HCT116 (cell line): ENCODE measurements at regions not wholly inside any gene's neighbourhood (a gene's known extent, or its start where the extent isn't known, plus 50 kb on each side); places are given as distances from the start of the nearest gene placed in this dataset.

Source experiments
- ATAC-seq: fragments of 200-7000 bp; cut with Tn5 transposase; 2 replicates; pipeline ENCODE4 v1.9.1; 2020; ENCODE audit warnings: mild to moderate bottlenecking, moderate library complexity
- BruUV-seq: library from RNA; stranded (reverse); fragments of 400-500 nt; replicated peaks from 2 replicates; lab custom pipeline; 2021; lab: Mats Ljungman, UMichigan
- CTCF ChIA-PET: fragments of 300-600 bp; sonication (Branson Sonifier 250); formaldehyde crosslinking; loops from one replicate; lab custom pipeline; 2021; ENCODE audit warnings: antibody characterized with exemption; lab: Charles Lee
- POLR2A ChIA-PET: fragments of 300-600, 350-600 bp; sonication (Branson Sonifier 250); formaldehyde crosslinking; loops from one replicate; lab custom pipeline; 2021; ENCODE audit warnings: antibody characterized with exemption; lab: Charles Lee
- RAD21 ChIA-PET, 2 experiments: fragments of 300-600 bp; sonication (Branson Sonifier 250); formaldehyde crosslinking; loops; one replicate each; lab custom pipeline; 2023; ENCODE audit warnings: low total read pairs in 2 of 2; ENCODE audit not compliant: uncharacterized antibody in 2 of 2, unreplicated experiment in 2 of 2, low non-redundant PET in 1 of 2; lab: Charles Lee
- DNase-seq: peaks from one replicate; pipeline ENCODE4 v3.0.0-alpha.2; 2010; ENCODE audit warnings: low read depth, low spot score
- H2AFZ ChIP-seq: fragments of 200-600 bp; shearing (Covaris generic), sonication (generic); 2 replicates; pipeline ENCODE4 v1.6.1; 2017; ENCODE audit warnings: low read depth, mixed run types, mixed read lengths, antibody characterized with exemption, low read length; ENCODE audit not compliant: poor library complexity, severe bottlenecking
- H3K27ac ChIP-seq: 2 replicates; pipeline ENCODE4 v1.5.1; 2012; ENCODE audit warnings: low read depth, low read length
- H3K27me3 ChIP-seq: fragments of 200-600 bp; sonication (generic); 2 replicates; pipeline ENCODE4 v1.6.1; 2016; ENCODE audit warnings: mixed run types, low read length, mixed read lengths; ENCODE audit not compliant: insufficient read depth
- H3K36me3 ChIP-seq, 2 experiments: fragments of 200-500 bp in 1 of 2; fragments of 200-600 bp in 1 of 2; sonication (Bioruptor generic) in 1 of 2; sonication (generic) in 1 of 2; 2 replicates each; pipeline versions ENCODE4 v1.5.1 to v1.6.1; 2014 to 2016; ENCODE audit warnings: low read length in 2 of 2, inconsistent platforms in 1 of 2, mixed read lengths in 1 of 2, mixed run types in 1 of 2; ENCODE audit not compliant: insufficient read depth in 2 of 2, control insufficient read depth in 1 of 2
- H3K4me1 ChIP-seq, 2 experiments: fragments of 200-600 bp in 1 of 2; sonication (generic) in 1 of 2; 2 replicates each; pipeline versions ENCODE4 v1.5.1 to v1.6.1; 2012 to 2017; ENCODE audit warnings: low read length in 2 of 2, inconsistent platforms in 1 of 2, mild to moderate bottlenecking in 1 of 2, mixed read lengths in 1 of 2, mixed run types in 1 of 2, moderate library complexity in 1 of 2; ENCODE audit not compliant: insufficient read depth in 2 of 2, control insufficient read depth in 1 of 2
- H3K4me2 ChIP-seq: fragments of 200-600 bp; sonication (generic); 2 replicates; pipeline ENCODE4 v1.6.1; 2017; ENCODE audit warnings: mixed run types, low read length, mixed read lengths
- H3K4me3 ChIP-seq, 2 experiments: fragments of 200-600 bp in 1 of 2; sonication (generic) in 1 of 2; replicated peaks in 1 of 2; 2 replicates each; pipeline ENCODE4 v1.5.1; 2011 to 2016; ENCODE audit warnings: low read length in 2 of 2, control low read depth in 1 of 2, low read depth in 1 of 2, mild to moderate bottlenecking in 1 of 2, mixed read lengths in 1 of 2, mixed run types in 1 of 2
- H3K79me2 ChIP-seq: fragments of 200-600 bp; sonication (generic); 2 replicates; pipeline ENCODE4 v1.6.1; 2017; ENCODE audit warnings: mild to moderate bottlenecking, mixed run types, low read length, moderate library complexity, mixed read lengths; ENCODE audit not compliant: insufficient read depth
- H3K9ac ChIP-seq: fragments of 200-600 bp; sonication (generic); 2 replicates; pipeline ENCODE4 v1.6.1; 2016; ENCODE audit warnings: low read length, mixed read lengths
- H3K9me2 ChIP-seq: fragments of 200-600 bp; sonication (generic), shearing (Covaris generic); 2 replicates; pipeline ENCODE4 v1.6.1; 2017; ENCODE audit warnings: mixed run types, mild to moderate bottlenecking, moderate library complexity; ENCODE audit not compliant: insufficient read depth
- H3K9me3 ChIP-seq, 2 experiments: fragments of 200-500 bp in 1 of 2; fragments of 200-600 bp in 1 of 2; sonication (Bioruptor generic) in 1 of 2; sonication (generic) in 1 of 2; 2 replicates each; pipeline ENCODE4 v1.6.1; 2014 to 2017; ENCODE audit warnings: low read length in 2 of 2, mixed read lengths in 2 of 2, inconsistent platforms in 1 of 2, low read depth in 1 of 2, mild to moderate bottlenecking in 1 of 2, mixed run types in 1 of 2, moderate library complexity in 1 of 2; ENCODE audit not compliant: control insufficient read depth in 1 of 2, insufficient read depth in 1 of 2
- H4K20me1 ChIP-seq: fragments of 200-600 bp; sonication (generic), shearing (Covaris generic); 2 replicates; pipeline ENCODE4 v1.6.1; 2017; ENCODE audit warnings: mixed run types, mild to moderate bottlenecking, moderate library complexity; ENCODE audit not compliant: insufficient read depth
- CBX3 ChIP-seq: IDR thresholded peaks from 2 replicates; pipeline ENCODE4 v1.6.1; 2012; ENCODE audit warnings: low read depth
- CEBPB ChIP-seq: IDR thresholded peaks from 2 replicates; pipeline ENCODE4 v1.6.1; 2012; ENCODE audit warnings: low read depth
- CTCF ChIP-seq, 3 experiments: fragments of 200-600 bp in 1 of 3; sonication (generic) in 1 of 3; IDR thresholded peaks in 2 of 3; conservative IDR thresholded peaks in 1 of 3; 2 replicates each; pipeline ENCODE4 v1.5.1; 2012 to 2017; ENCODE audit warnings: low read depth in 2 of 3, low read length in 2 of 3, antibody characterized with exemption in 1 of 3, borderline replicate concordance in 1 of 3, control low read depth in 1 of 3, mild to moderate bottlenecking in 1 of 3, mixed read lengths in 1 of 3, mixed run types in 1 of 3, moderate library complexity in 1 of 3; ENCODE audit not compliant: insufficient read depth in 1 of 3
- ELF1 ChIP-seq: IDR thresholded peaks from 2 replicates; pipeline ENCODE4 v1.6.1; 2012; ENCODE audit warnings: low read depth, borderline replicate concordance
- EZH2 ChIP-seq: fragments of 200-600 bp; sonication (generic); IDR thresholded peaks from 2 replicates; pipeline ENCODE4 v1.6.1; 2017; ENCODE audit warnings: antibody characterized with exemption, mixed run types
- EZH2phosphoT487 ChIP-seq: fragments of 200-600 bp; IDR thresholded peaks from 2 replicates; pipeline ENCODE4 v1.6.1; 2018; ENCODE audit warnings: antibody characterized with exemption, borderline replicate concordance
- MAX ChIP-seq: IDR thresholded peaks from 2 replicates; pipeline ENCODE4 v1.6.1; 2012
- POLR2A ChIP-seq: IDR thresholded peaks from 2 replicates; pipeline ENCODE4 v1.7.0; 2011; ENCODE audit warnings: borderline replicate concordance; ENCODE audit not compliant: insufficient read depth, insufficient read length; ENCODE audit errors: extremely low read depth
- REST ChIP-seq: IDR thresholded peaks from 2 replicates; pipeline ENCODE4 v1.6.1; 2012; ENCODE audit warnings: low read depth
- SIN3A ChIP-seq: IDR thresholded peaks from 2 replicates; pipeline ENCODE4 v1.6.1; 2012; ENCODE audit warnings: low read depth
- YY1 ChIP-seq: IDR thresholded peaks from 2 replicates; pipeline ENCODE4 v1.6.1; 2011; ENCODE audit warnings: low read length, low read depth, moderate library complexity, mild to moderate bottlenecking; ENCODE audit not compliant: insufficient replicate concordance; ENCODE audit errors: extremely low read depth
- ZFX ChIP-seq: fragments of 450-650 bp; IDR thresholded peaks from 2 replicates; pipeline ENCODE4 v1.6.1; 2017
- intact Hi-C: fragments of 100-400 bp; cut with micrococcal nuclease; formaldehyde crosslinking; loops from 2 replicates; pipeline ENCODE4 v1.10.0; 2022

GRCh38 chr3:77889616-77890015, 849.7 kb downstream of the ROBO2 start:
- TF ChIP-seq ZFX, result no peak
- Histone ChIP-seq H3K4me1 (no peaks in the 10 kb centered on the region), H4K20me1 (no peaks in the 10 kb centered on the region), H3K27ac (no peak overlapping the region), H3K4me3 (no peak overlapping the region), H3K9ac (no peak overlapping the region), H3K79me2 (no peaks in the 10 kb centered on the region), H3K4me2 (no peak overlapping the region), H3K9me3 (peaks cover 12 to 24% of the 10 kb centered on the region in 2 experiments; a peak in 3 of 4 replicates), H3K9me2 (no peaks in the 10 kb centered on the region), H3K36me3 (no peaks in the 10 kb centered on the region), H3K27me3 (no peaks in the 10 kb centered on the region), H2AFZ (no peak overlapping the region)
- ChIA-PET RAD21 (no interaction called here), POLR2A (no interaction called here), CTCF (no interaction called here)
- ATAC-seq, result no peak
- BruUV-seq, result no TSS peak
- intact Hi-C loops, result no loop called here
- DNase-seq, result no peak

- no peaks in the 10 kb centered on the region for H3K9me2 ChIP-seq
- no peak overlapping the region for H3K9ac ChIP-seq
- DNase-seq (no peak), ATAC-seq (no peak)
- intact Hi-C loops, result no loop called here
- H2AFZ ChIP-seq, result no peak overlapping the region
- no TSS peak for BruUV-seq
- CTCF ChIA-PET, result no interaction called here
- POLR2A ChIA-PET, result no interaction called here
- H4K20me1 ChIP-seq, result no peaks in the 10 kb centered on the region
- no peaks in the 10 kb centered on the region for H3K27me3 ChIP-seq
- no peak overlapping the region for H3K4me2 ChIP-seq
- H3K9me3 ChIP-seq, result peaks cover 0 to 23% of the 10 kb centered on the region in 2 experiments; a peak in 2 of 4 replicates
- no peak overlapping the region for H3K27ac ChIP-seq
- no peaks in the 10 kb centered on the region for H3K36me3 ChIP-seq
- no peak for TF ChIP-seq EZH2phosphoT487
- no peak for TF ChIP-seq MAX
- no peak for TF ChIP-seq CEBPB
- no peak for TF ChIP-seq EZH2
- TF ChIP-seq YY1, result no peak
- no peak for TF ChIP-seq SIN3A
- TF ChIP-seq CTCF (IDR thresholded peaks at IDR 0.05 in 2 of 3, conservative IDR thresholded peaks at IDR 0.05 in 1 of 3; ENCODE audit: borderline replicate concordance in 1 of 3, insufficient read depth in 1 of 3, low read depth in 2 of 3, low read length in 2 of 3), result no peak
- TF ChIP-seq POLR2A, result no peak
- no peak for TF ChIP-seq REST
- TF ChIP-seq ELF1, result no peak
- TF ChIP-seq CBX3, result no peak
- RAD21 ChIA-PET, result no interaction called here
- H3K4me1 ChIP-seq, result no peaks in the 10 kb centered on the region
- no peak overlapping the region for H3K4me3 ChIP-seq
- no peaks in the 10 kb centered on the region for H3K79me2 ChIP-seq
These were observed 858.7 kb downstream of the ROBO2 start for GRCh38 chr3:77898621-77899020.
